ENCODE measurements at regions not wholly inside any gene's neighbourhood (a gene's known extent, or its start where the extent isn't known, plus 50 kb on each side); places are given as distances from the start of the nearest gene placed in this dataset.

GRCh38 chr3:76949462-76949861 is 90.4 kb upstream of the ROBO2 start:
- Histone ChIP-seq H3K4me3 (replicated peaks; ENCODE audit: low read depth, low read length) (no peak overlapping the region), H3K36me3 (ENCODE audit: control insufficient read depth, insufficient read depth, low read length) (no peaks in the 10 kb centered on the region), H3K27me3 (replicated peaks; ENCODE audit: control insufficient read depth, insufficient read depth, low read length) (no peaks in the 10 kb centered on the region)
- TF ChIP-seq CTCF (IDR thresholded peaks at IDR 0.05; ENCODE audit: insufficient read depth, low read length, poor library complexity, severe bottlenecking): no peak
- no peak for DNase-seq (ENCODE audit: extremely low read depth, insufficient read length)

GRCh38 chr3:76950590-76950989 is 89.3 kb upstream of the ROBO2 start:
- no peaks in the 10 kb centered on the region for H3K27me3 ChIP-seq (replicated peaks; ENCODE audit: control insufficient read depth, insufficient read depth, low read length)
- no peak for TF ChIP-seq CTCF (IDR thresholded peaks at IDR 0.05; ENCODE audit: insufficient read depth, low read length, poor library complexity, severe bottlenecking)
- H3K36me3 ChIP-seq (ENCODE audit: control insufficient read depth, insufficient read depth, low read length): no peaks in the 10 kb centered on the region
- H3K4me3 ChIP-seq (replicated peaks; ENCODE audit: low read depth, low read length): no peak overlapping the region
- no peak for DNase-seq (ENCODE audit: extremely low read depth, insufficient read length)

GRCh38 chr3:76954412-76954811 is 85.5 kb upstream of the ROBO2 start:
- Histone ChIP-seq H3K36me3 (ENCODE audit: control insufficient read depth, insufficient read depth, low read length) (no peaks in the 10 kb centered on the region), H3K4me3 (replicated peaks; ENCODE audit: low read depth, low read length) (no peak overlapping the region), H3K27me3 (replicated peaks; ENCODE audit: control insufficient read depth, insufficient read depth, low read length) (no peaks in the 10 kb centered on the region)
- TF ChIP-seq CTCF (IDR thresholded peaks at IDR 0.05; ENCODE audit: insufficient read depth, low read length, poor library complexity, severe bottlenecking): no peak
- no peak for DNase-seq (ENCODE audit: extremely low read depth, insufficient read length)

- no peaks in the 10 kb centered on the region for H3K36me3 ChIP-seq (ENCODE audit: control insufficient read depth, insufficient read depth, low read length)
- no peaks in the 10 kb centered on the region for H3K27me3 ChIP-seq (replicated peaks; ENCODE audit: control insufficient read depth, insufficient read depth, low read length)
- H3K4me3 ChIP-seq (replicated peaks; ENCODE audit: low read depth, low read length): no peak overlapping the region
- no peak for DNase-seq (ENCODE audit: extremely low read depth, insufficient read length)
- TF ChIP-seq CTCF (IDR thresholded peaks at IDR 0.05; ENCODE audit: insufficient read depth, low read length, poor library complexity, severe bottlenecking): no peak
These were observed 81.6 kb upstream of the ROBO2 start for GRCh38 chr3:76958274-76958673.

GRCh38 chr3:76958861-76959260 is 81.0 kb upstream of the ROBO2 start:
- no peak for TF ChIP-seq CTCF (IDR thresholded peaks at IDR 0.05; ENCODE audit: insufficient read depth, low read length, poor library complexity, severe bottlenecking)
- no peak for DNase-seq (ENCODE audit: extremely low read depth, insufficient read length)
- no peaks in the 10 kb centered on the region for H3K36me3 ChIP-seq (ENCODE audit: control insufficient read depth, insufficient read depth, low read length)
- no peaks in the 10 kb centered on the region for H3K27me3 ChIP-seq (replicated peaks; ENCODE audit: control insufficient read depth, insufficient read depth, low read length)
- no peak overlapping the region for H3K4me3 ChIP-seq (replicated peaks; ENCODE audit: low read depth, low read length)

- no peak for DNase-seq (ENCODE audit: extremely low read depth, insufficient read length)
- no peak for TF ChIP-seq CTCF (IDR thresholded peaks at IDR 0.05; ENCODE audit: insufficient read depth, low read length, poor library complexity, severe bottlenecking)
- no peaks in the 10 kb centered on the region for H3K27me3 ChIP-seq (replicated peaks; ENCODE audit: control insufficient read depth, insufficient read depth, low read length)
- no peaks in the 10 kb centered on the region for H3K36me3 ChIP-seq (ENCODE audit: control insufficient read depth, insufficient read depth, low read length)
- no peak overlapping the region for H3K4me3 ChIP-seq (replicated peaks; ENCODE audit: low read depth, low read length)
These were observed 78.6 kb upstream of the ROBO2 start for GRCh38 chr3:76961284-76961683.
